NCI-H1417 treated with DMSO at 0.1 percent for 48 hours (cell line): ENCODE measurements at regions not wholly inside any gene's neighbourhood (a gene's known extent, or its start where the extent isn't known, plus 50 kb on each side); places are given as distances from the start of the nearest gene placed in this dataset.
"Not testable (repeated sequence)": the region's sequence is repeated elsewhere in the genome, so short reads cannot be mapped to it uniquely, and the experiment has no call there.

Experiments used
- DNase-seq: peaks from one replicate; lab custom pipeline; 2025; lab: John Stamatoyannopoulos, UW

GRCh38 chr6:82816243-82816642 is 249.4 kb downstream of the UBE3D start:
- not testable (repeated sequence) for DNase-seq

GRCh38 chr6:82818727-82819126 is 246.9 kb downstream of the UBE3D start:
- no peak for DNase-seq

- no peak for DNase-seq
Observed at GRCh38 chr6:82823361-82823760, 242.3 kb downstream of the UBE3D start.

DNA sequence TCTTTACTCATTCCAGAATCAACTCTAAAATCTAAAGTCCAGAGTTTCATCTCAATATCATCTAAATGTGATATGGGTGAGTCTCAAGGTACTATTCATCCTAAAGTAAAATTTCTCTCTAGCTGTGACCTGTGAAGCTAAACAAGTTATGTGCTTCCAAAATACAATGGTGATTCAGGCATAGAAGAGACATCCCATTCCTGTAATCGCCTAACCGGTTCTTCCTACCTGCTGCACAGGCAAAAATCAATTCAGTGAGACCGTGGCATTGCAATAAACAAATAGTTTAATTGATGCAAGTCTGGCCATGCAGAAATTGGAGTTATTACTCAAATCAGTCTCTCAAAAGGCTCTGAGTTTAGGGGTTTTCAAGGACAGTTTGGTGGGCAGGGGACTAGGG is 232.8 kb downstream of the UBE3D start:
- no peak for DNase-seq

DNA sequence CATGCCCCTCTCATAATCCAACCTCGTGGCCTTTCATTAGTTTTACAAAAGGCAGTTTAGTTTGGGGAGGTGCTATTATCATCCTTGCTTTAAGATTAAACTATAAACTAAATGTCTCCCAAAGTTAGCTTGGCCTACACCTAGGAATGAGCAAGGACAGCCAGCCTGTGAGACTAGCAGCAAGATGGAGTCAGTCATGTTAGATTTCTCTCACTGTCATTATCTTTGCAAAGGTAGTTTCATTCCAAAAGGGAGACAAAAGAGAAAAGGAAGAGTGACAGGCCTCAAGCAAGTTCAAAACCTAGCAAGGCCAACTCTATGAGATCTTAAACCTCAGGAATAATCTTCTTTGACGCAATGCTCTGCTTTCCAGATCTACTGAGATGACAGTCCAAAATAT is 232.2 kb downstream of the UBE3D start:
- no peak for DNase-seq

DNA sequence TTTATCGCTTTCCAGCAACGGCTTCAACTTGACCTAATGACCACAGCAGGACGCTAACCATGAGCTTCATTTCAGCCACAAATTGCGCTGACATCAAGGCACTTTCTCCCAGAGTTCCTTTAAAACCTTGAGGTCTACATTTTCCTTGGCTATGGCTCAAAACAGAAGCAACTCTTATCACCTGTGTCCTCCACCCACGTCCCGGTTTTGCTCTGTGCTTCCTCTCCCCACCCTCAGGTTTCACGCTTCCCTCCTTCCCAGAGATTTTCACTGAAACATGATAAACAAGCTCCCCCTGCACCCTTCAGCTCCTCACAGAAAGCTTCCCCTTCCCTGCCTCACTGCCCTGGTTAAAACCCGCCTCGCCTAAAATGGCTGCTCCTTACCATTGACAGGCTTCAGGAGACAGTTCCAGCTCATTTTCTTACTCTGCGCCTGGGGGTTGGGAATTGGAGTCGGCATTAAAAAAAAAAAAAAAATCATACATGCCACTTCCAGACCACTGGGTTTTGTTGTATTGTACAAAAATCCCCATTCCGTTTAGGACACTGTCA is 229.5 kb downstream of the UBE3D start:
- DNase-seq: no peak

DNA sequence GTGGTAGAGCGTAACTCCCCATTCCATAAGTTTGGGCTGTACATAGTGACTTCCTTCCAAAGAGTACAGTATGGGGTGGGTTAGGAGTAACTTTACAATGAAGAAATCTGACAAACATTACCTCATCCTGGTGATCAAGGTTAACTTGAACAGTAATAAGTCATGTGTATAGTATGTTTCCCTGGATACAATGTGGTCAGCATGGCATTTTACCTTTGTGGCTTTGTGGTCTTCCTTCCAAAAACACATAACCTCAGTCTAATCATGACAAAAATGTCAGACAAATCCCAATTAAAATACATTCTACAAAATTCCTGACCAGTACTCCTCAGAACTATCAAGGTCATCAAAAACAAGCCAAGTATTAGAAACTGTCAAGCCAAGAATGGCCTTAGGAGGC is 225.1 kb downstream of the UBE3D start:
- DNase-seq: no peak

DNA sequence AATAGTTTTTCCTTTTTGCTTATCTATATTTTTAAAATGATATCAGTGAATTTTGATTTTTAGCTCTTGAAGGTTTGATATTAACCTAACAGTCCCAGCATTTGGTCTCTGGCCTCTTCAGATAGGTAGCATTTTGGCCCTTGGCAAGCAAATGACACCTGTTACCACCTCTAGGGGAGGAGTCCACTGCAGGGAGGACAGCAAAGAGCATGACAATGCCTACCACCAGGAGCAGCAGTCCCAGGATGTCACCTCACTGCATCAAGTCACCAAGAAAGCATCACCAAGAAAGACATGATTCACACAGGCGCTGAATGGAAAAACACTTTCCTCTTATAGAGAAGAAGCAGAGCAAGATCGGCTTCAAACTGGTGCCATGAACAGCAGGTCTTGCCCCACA is 224.3 kb downstream of the UBE3D start:
- no peak for DNase-seq
